Muscle of leg (tissue), 3 donors: ENCODE measurements at regions not wholly inside any gene's neighbourhood (a gene's known extent, or its start where the extent isn't known, plus 50 kb on each side); places are given as distances from the start of the nearest gene placed in this dataset.

Experiments used
- DNase-seq: peaks from one replicate; pipeline ENCODE4 v3.0.0; 2013
- H3K27ac ChIP-seq: one replicate; pipeline ENCODE4 v1.5.1; 2013; ENCODE audit warnings: mild to moderate bottlenecking, low read length, control low read depth
- H3K27me3 ChIP-seq: one replicate; pipeline ENCODE4 v1.6.1; 2013; ENCODE audit warnings: low read length; ENCODE audit not compliant: control insufficient read depth, insufficient read depth
- H3K36me3 ChIP-seq: one replicate; pipeline ENCODE4 v1.6.1; 2013; ENCODE audit warnings: low read length; ENCODE audit not compliant: control insufficient read depth, insufficient read depth
- H3K4me1 ChIP-seq: one replicate; pipeline ENCODE4 v1.6.1; 2013; ENCODE audit warnings: low read length; ENCODE audit not compliant: control insufficient read depth, insufficient read depth
- H3K4me3 ChIP-seq: one replicate; pipeline ENCODE4 v1.5.1; 2013; ENCODE audit warnings: low read length, control low read depth
- H3K9me3 ChIP-seq: replicated peaks from 2 replicates; pipeline ENCODE4 v1.6.1; 2013; ENCODE audit warnings: low read depth, low read length; ENCODE audit not compliant: control insufficient read depth
- WGBS: methylation state at CpG from one replicate; pipeline ENCODE4 v1.1.5; 2013; ENCODE audit warnings: missing lambda C conversion rate; ENCODE audit not compliant: insufficient coverage; 5-methylcytosine and 5-hydroxymethylcytosine counted together

DNA sequence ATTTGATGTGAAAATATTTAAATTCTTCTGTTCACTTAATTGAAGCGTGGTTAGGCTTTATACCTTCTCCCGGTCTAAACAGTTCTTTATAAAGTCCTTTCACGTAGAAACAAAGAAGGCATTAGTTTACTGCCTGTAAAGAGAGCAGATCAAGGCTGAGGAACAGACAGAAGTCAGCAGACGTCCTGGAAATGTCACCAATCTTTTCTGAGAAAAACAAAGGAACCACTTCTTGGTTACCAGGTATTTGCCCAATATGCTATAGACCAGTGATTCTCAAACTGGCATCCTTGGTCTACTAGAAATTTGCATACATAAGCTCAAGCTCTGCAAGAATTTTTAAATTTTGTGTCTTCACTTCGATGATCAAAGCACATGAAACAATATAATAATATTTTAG, 89.2 kb upstream of the STK17B start:
- Histone ChIP-seq H3K4me3 (no peak overlapping the region), H3K27me3 (no peaks in the 10 kb centered on the region), H3K36me3 (no peaks in the 10 kb centered on the region), H3K4me1 (no peaks in the 10 kb centered on the region), H3K9me3 (no peaks in the 10 kb centered on the region), H3K27ac (no peak overlapping the region)
- 86% methylated on average over 4 of the region's 5 CpGs for WGBS
- no peak for DNase-seq

DNA sequence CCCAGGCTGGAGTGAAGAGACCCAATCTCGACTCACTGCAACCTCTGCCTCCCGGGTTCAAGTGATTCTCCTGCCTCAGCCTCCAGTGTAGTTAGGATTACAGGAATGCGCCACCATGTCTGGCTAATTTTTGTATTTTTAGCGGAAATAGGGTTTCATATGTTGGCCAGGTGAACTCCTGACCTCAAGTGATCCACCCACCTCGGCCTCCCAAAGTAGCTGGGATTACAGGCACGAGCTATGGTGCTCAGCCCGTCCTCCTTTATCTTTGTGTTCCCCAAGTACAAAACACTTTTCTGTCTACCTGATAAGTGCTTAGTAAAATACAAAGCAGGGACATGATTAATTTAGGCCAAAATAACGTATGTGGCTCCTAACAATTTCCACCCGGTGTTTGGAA, 91.2 kb upstream of the STK17B start:
- H3K27me3 ChIP-seq, result no peaks in the 10 kb centered on the region
- H3K27ac ChIP-seq, result no peak overlapping the region
- no peak overlapping the region for H3K4me3 ChIP-seq
- H3K4me1 ChIP-seq, result no peaks in the 10 kb centered on the region
- no peaks in the 10 kb centered on the region for H3K36me3 ChIP-seq
- WGBS, result no CpG with 5 or more reads among the region's 9 CpGs
- H3K9me3 ChIP-seq, result no peaks in the 10 kb centered on the region
- DNase-seq, result no peak

DNA sequence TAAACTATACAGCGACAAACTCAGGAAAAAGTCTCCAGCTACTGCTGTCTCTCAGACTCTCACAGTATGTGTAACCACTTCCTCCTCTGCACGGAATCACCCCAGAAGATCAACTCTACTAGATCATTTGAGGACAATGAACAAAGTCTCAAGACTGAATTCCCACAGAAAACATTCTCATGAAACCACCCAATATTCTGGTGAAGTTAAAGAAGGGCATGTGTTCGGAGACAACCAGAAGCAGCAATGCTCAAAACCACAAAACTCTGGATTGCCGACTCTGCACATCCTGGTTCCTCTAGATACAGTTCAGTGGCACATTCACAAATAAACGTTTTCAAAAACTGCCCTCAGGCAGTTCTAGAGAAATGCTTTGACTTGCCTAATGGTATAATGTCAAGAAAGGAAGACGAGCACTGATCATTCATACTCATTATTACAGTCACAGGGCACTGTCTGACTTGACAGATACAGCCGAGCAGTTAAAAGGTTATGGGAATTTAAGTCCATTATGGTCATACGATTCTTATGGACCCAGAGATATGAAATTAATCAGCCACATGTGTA, 91.9 kb upstream of the STK17B start:
- Histone ChIP-seq H3K9me3 (no peaks in the 10 kb centered on the region), H3K4me3 (no peak overlapping the region), H3K36me3 (no peaks in the 10 kb centered on the region), H3K27me3 (no peaks in the 10 kb centered on the region), H3K4me1 (no peaks in the 10 kb centered on the region), H3K27ac (no peak overlapping the region)
- no CpG with 5 or more reads among the region's 8 CpGs for WGBS
- peak; percentile 76 for DNase-seq

- Histone ChIP-seq H3K9me3 (no peaks in the 10 kb centered on the region), H3K27me3 (no peaks in the 10 kb centered on the region), H3K27ac (no peak overlapping the region), H3K4me1 (no peaks in the 10 kb centered on the region), H3K4me3 (no peak overlapping the region), H3K36me3 (peaks cover 2% of the 10 kb centered on the region)
- DNase-seq, result no peak
Observed at GRCh38 chr2:196266351-196266750, 95.0 kb upstream of the STK17B start.

GRCh38 chr2:196266855-196267254, 95.5 kb upstream of the STK17B start:
- H3K4me1 ChIP-seq, result no peaks in the 10 kb centered on the region
- H3K36me3 ChIP-seq, result peaks cover 2% of the 10 kb centered on the region
- H3K27me3 ChIP-seq, result no peaks in the 10 kb centered on the region
- no peak overlapping the region for H3K27ac ChIP-seq
- no peaks in the 10 kb centered on the region for H3K9me3 ChIP-seq
- peak; percentile 57 for DNase-seq
- H3K4me3 ChIP-seq, result no peak overlapping the region

GRCh38 chr2:196268025-196268424, 96.6 kb upstream of the STK17B start:
- no peaks in the 10 kb centered on the region for H3K4me1 ChIP-seq
- WGBS, result no CpG with 5 or more reads among the region's 1 CpG

DNA sequence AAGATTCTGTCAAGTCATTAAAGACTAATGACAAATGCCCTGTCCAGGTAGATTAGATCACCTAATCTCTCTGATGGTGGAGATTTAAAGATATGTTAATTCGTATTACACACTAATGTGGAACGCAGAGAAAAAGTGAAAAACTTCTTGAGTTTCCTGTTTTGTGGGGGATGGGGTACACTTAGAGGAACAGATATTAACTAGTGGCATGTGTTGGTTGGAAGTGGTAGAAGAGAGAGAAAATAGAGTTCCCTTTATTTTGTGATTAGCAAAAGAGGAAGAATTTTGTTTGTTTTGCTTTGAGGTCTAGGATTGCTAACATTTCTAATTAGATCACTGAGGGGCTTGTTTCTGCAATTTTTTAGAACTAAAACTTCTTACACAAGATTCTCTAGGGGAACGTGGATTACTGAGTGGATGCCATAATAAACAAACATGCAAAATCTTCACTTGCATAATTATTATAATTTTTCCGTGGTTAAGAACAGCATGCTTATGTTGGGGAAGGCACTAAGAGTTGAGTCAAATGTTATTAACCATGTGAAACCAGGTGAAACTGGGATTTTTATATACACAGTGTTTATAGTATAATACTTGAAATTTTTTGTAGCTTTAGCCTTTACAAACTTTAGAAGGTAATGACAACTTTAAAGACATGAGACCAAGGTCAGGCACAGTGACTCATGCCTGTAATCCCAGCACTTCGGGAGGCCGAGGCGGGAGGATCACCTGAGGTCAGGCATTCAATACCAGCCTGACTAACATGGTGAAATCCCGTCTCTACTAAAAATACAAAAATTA, 97.4 kb upstream of the STK17B start:
- Histone ChIP-seq H3K27ac (peak overlapping the region; percentile 10), H3K27me3 (no peaks in the 10 kb centered on the region), H3K4me3 (no peak overlapping the region), H3K9me3 (no peaks in the 10 kb centered on the region), H3K4me1 (no peaks in the 10 kb centered on the region), H3K36me3 (peaks cover 2% of the 10 kb centered on the region)
- peak; percentile 55 for DNase-seq
- 100% methylated on average over 2 of the region's 8 CpGs for WGBS

More at GRCh38 chr2:196268025-196268424, 96.6 kb upstream of the STK17B start:
- no peak for DNase-seq
- H3K27ac ChIP-seq, result peak overlapping the region; percentile 10
- peaks cover 2% of the 10 kb centered on the region for H3K36me3 ChIP-seq
- no peaks in the 10 kb centered on the region for H3K27me3 ChIP-seq
- H3K9me3 ChIP-seq, result no peaks in the 10 kb centered on the region
- H3K4me3 ChIP-seq, result no peak overlapping the region

- no peaks in the 10 kb centered on the region for H3K9me3 ChIP-seq
- no peaks in the 10 kb centered on the region for H3K27me3 ChIP-seq
- WGBS, result no CpG with 5 or more reads among the region's 3 CpGs
- no peak overlapping the region for H3K27ac ChIP-seq
- DNase-seq, result no peak
- peaks cover 2% of the 10 kb centered on the region for H3K36me3 ChIP-seq
- peaks cover 10% of the 10 kb centered on the region for H3K4me1 ChIP-seq
- H3K4me3 ChIP-seq, result no peak overlapping the region
Observed at GRCh38 chr2:196271795-196272194, 100.4 kb upstream of the STK17B start.

GRCh38 chr2:196274387-196274809, 103.0 kb upstream of the STK17B start:
- no peak overlapping the region for H3K27ac ChIP-seq
- peaks cover 10% of the 10 kb centered on the region for H3K4me1 ChIP-seq
- peak; percentile 71 for DNase-seq
- peaks cover 2% of the 10 kb centered on the region for H3K36me3 ChIP-seq
- no peaks in the 10 kb centered on the region for H3K9me3 ChIP-seq
- H3K27me3 ChIP-seq, result no peaks in the 10 kb centered on the region
- no CpG with 5 or more reads among the region's 1 CpG for WGBS
- H3K4me3 ChIP-seq, result no peak overlapping the region

DNA sequence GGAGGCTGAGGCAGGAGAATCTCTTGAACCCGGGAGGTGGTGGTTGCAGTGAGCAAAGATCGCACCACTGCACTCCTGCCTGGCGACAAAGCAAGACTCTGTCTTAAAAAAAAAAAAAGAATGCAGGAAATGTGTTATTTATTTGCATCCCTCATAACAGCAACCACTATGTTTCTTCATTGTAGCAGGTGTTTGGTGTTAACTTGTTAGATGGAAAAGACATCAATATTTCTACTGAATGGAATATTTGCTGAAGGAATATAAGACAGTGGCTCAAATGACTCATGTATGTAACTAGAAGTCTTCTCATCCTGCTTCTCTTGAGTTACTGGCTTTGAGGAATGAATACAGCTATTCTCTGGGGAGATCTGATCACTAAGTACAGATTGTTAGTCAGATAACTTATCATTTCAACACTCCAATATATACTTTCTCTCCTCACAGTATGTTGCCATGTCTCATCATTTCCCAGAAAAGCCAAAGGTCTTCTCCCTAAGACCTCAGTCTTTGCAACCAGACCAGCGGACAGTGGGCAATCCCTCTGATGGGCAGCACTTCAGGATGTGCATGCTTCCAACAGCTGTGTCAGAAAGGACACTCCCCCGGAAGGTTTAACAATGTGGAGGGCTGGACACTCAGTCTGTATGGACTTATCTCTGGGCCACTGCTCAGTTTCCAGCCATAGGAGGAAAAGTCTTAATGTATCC, 104.4 kb upstream of the STK17B start:
- 100% methylated on average over 1 of the region's 5 CpGs for WGBS
- H3K27ac ChIP-seq, result no peak overlapping the region
- no peaks in the 10 kb centered on the region for H3K27me3 ChIP-seq

More for the DNA sequence above, 104.4 kb upstream of the STK17B start:
- DNase-seq, result no peak
- Histone ChIP-seq H3K4me3 (no peak overlapping the region), H3K9me3 (no peaks in the 10 kb centered on the region), H3K36me3 (no peaks in the 10 kb centered on the region), H3K4me1 (peaks cover 10% of the 10 kb centered on the region)
